Colonic mucosa (tissue), 4 donors: ENCODE measurements at regions not wholly inside any gene's neighbourhood (a gene's known extent, or its start where the extent isn't known, plus 50 kb on each side); places are given as distances from the start of the nearest gene placed in this dataset.

Source experiments
- DNase-seq: peaks from one replicate; pipeline ENCODE4 v3.0.0-alpha.2; 2020
- H3K27ac ChIP-seq: fragments of 200-600 bp; one replicate; pipeline ENCODE4 v1.8.0; 2021
- H3K27me3 ChIP-seq: fragments of 200-600 bp; one replicate; pipeline ENCODE4 v1.8.0; 2021
- H3K36me3 ChIP-seq: fragments of 200-600 bp; one replicate; pipeline ENCODE4 v1.8.0; 2021
- H3K4me1 ChIP-seq: fragments of 200-600 bp; one replicate; pipeline ENCODE4 v1.8.0; 2021; ENCODE audit warnings: mild to moderate bottlenecking
- H3K4me3 ChIP-seq: fragments of 200-600 bp; one replicate; pipeline ENCODE4 v1.8.0; 2021
- H3K9ac ChIP-seq, 2 donors: one replicate each; pipeline ENCODE4 v1.7.0; 2013; ENCODE audit warnings: control low read depth in 2 of 2, low read depth in 2 of 2, low read length in 2 of 2
- H3K9me3 ChIP-seq: fragments of 200-600 bp; one replicate; pipeline ENCODE4 v1.8.0; 2021
- intact Hi-C: fragments of 100-400 bp; cut with DNase I; formaldehyde crosslinking; loops from one replicate; pipeline ENCODE4 v1.14.1; 2022
- TF ChIP-seq, protein P1 (sequence below): fragments of 200-600 bp; IDR thresholded peaks from one replicate; pipeline ENCODE4 v1.8.0; 2022; ENCODE audit warnings: antibody characterized with exemption, mild to moderate bottlenecking
- donor health status: healthy.
- donor health status: DM: no; HTN: no; CAD: no.
- donor health status: DM: no; HTN: no; CAD: no.

DNA sequence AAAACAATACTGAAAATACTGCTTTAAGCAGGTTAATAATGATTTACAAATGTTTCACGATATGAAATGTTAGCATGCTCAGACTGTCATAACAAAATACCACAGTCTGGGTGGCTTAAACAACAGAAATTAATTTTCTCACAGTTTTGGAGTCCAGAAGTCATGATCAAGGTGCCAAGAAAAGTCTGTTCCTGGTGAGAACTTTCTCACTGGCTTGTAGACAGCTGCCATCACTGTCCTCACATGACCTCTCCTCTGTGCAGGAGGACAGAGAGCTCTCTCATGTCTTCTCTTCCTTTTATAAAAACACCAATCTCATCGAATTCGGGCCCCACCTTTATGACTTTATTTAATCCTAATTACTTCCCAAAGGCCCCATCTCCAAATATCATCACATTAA, 426.7 kb downstream of the KLHL13 start:
- intact Hi-C loops, result no loop called here
- H3K4me3 ChIP-seq, result no peak overlapping the region
- H3K27ac ChIP-seq, result no peak overlapping the region
- TF ChIP-seq, protein P1, sequence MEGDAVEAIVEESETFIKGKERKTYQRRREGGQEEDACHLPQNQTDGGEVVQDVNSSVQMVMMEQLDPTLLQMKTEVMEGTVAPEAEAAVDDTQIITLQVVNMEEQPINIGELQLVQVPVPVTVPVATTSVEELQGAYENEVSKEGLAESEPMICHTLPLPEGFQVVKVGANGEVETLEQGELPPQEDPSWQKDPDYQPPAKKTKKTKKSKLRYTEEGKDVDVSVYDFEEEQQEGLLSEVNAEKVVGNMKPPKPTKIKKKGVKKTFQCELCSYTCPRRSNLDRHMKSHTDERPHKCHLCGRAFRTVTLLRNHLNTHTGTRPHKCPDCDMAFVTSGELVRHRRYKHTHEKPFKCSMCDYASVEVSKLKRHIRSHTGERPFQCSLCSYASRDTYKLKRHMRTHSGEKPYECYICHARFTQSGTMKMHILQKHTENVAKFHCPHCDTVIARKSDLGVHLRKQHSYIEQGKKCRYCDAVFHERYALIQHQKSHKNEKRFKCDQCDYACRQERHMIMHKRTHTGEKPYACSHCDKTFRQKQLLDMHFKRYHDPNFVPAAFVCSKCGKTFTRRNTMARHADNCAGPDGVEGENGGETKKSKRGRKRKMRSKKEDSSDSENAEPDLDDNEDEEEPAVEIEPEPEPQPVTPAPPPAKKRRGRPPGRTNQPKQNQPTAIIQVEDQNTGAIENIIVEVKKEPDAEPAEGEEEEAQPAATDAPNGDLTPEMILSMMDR, result no peak
- no peaks in the 10 kb centered on the region for H3K27me3 ChIP-seq
- no peak for DNase-seq
- H3K4me1 ChIP-seq, result no peaks in the 10 kb centered on the region
- no peaks in the 10 kb centered on the region for H3K36me3 ChIP-seq
- no peak overlapping the region for H3K9ac ChIP-seq
- no peaks in the 10 kb centered on the region for H3K9me3 ChIP-seq

DNA sequence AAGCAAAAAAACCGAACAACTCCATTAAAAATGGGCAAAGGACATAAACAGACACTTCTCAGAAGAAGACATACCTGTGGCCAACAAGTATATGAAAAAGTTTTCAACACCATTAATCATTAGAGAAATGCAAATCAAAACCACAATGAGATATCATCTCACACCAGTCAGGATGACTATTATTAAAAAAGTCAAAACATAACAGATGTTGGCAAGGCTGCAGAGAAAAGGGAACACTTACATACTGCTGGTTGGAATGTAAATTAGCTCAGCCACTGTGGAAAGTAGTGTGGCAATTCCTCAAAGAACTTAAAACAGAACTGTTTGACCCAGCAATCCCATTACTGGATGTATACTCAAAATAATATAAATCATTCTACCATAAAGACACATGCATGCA, 436.3 kb downstream of the KLHL13 start:
- Histone ChIP-seq H3K9me3 (no peaks in the 10 kb centered on the region), H3K27ac (no peak overlapping the region), H3K36me3 (no peaks in the 10 kb centered on the region), H3K4me3 (no peak overlapping the region), H3K27me3 (no peaks in the 10 kb centered on the region), H3K4me1 (no peaks in the 10 kb centered on the region), H3K9ac (no peak overlapping the region)
- intact Hi-C loops, result no loop called here
- TF ChIP-seq, protein P1, result no peak
- no peak for DNase-seq

DNA sequence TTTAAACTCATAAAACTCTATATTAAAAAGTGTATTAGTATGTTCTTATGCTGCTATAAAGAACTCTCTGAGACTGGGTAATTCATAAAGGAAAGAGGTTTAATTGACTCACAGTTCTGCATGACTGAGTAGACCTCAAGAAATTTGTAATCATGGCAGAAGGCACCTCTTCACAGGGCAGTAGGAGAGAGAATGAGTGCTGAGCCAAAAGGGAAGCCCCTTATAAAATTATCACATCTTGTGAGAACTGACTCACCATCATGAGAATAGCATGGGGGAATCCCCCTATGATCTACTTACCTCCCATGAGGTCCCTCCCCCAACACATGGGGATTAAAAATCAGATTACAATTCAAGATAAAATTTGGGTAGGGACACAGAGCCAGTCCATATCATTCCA, 463.2 kb downstream of the KLHL13 start:
- H3K4me3 ChIP-seq, result no peak overlapping the region
- DNase-seq, result no peak
- intact Hi-C loops, result no loop called here
- no peaks in the 10 kb centered on the region for H3K9me3 ChIP-seq
- no peak overlapping the region for H3K27ac ChIP-seq
- H3K4me1 ChIP-seq, result no peaks in the 10 kb centered on the region
- no peak overlapping the region for H3K9ac ChIP-seq
- H3K36me3 ChIP-seq, result no peaks in the 10 kb centered on the region
- TF ChIP-seq, protein P1, result no peak
- no peaks in the 10 kb centered on the region for H3K27me3 ChIP-seq

DNA sequence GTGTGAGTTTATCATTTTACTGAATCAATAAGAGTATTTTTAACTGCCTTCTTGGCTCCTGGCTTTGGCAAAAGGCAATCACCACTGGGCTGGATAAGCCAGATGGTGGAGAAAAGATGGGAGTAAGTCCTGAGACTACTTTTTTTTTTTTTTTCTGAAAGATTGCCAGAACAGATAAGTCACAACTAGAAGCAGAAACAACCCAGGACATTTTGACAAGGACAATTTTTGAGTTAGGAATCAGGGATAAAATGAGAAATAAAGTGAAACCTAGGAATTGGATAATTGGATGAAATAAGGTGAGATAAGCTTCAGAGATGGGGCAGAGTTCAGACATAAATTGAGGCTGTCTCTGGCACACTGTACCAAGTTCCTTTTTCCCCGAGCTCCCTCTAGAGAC, 471.0 kb downstream of the KLHL13 start:
- TF ChIP-seq, protein P1, result no peak
- intact Hi-C loops, result no loop called here
- DNase-seq, result no peak
- Histone ChIP-seq H3K4me1 (no peaks in the 10 kb centered on the region), H3K36me3 (no peaks in the 10 kb centered on the region), H3K27ac (no peak overlapping the region), H3K9me3 (no peaks in the 10 kb centered on the region), H3K4me3 (no peak overlapping the region), H3K9ac (no peak overlapping the region), H3K27me3 (no peaks in the 10 kb centered on the region)

DNA sequence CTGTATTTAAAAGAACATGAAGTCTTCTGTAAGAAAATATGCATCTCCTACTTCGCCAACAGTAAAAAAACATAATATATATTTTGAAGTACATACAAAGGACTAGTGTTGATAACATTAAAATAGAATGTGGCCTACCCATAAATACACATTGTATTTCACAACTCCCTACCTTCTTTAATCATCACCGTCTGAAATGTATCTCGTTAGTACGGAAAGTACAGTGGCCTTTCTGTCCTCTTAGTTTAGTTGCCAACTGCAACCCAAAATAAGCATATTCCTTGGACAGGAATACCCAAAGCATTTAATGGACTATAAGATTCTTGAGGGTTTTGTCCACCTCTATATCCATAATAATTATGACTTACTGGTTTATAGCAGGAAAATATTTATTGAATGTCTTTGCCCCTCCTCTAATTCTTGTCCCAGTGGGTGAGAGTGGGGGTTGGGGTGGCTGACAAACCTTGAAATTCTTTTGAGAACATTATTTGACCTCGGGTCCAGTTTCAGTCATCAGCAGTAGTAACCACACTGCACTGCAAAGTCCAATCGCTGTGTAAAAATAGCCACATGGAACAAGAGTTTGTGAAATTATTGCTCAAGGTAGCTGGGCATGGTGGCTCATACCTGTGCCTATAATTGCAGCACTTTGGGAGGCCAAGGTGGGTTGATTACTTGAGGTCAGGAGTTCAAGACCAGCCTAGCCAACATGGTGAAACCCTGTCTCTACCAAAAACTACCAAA, 474.5 kb downstream of the KLHL13 start:
- TF ChIP-seq, protein P1, result no peak
- Histone ChIP-seq H3K27ac (no peak overlapping the region), H3K4me1 (no peaks in the 10 kb centered on the region), H3K27me3 (no peaks in the 10 kb centered on the region), H3K36me3 (no peaks in the 10 kb centered on the region), H3K9me3 (no peaks in the 10 kb centered on the region), H3K9ac (no peak overlapping the region), H3K4me3 (no peak overlapping the region)
- no peak for DNase-seq
- intact Hi-C loops, result no loop called here
